Hepatocyte (in vitro differentiated cells): ENCODE measurements at regions not wholly inside any gene's neighbourhood (a gene's known extent, or its start where the extent isn't known, plus 50 kb on each side); places are given as distances from the start of the nearest gene placed in this dataset.

Experiments used
- DNase-seq: peaks from one replicate; pipeline ENCODE4 v3.0.0-alpha.2; 2016; ENCODE audit warnings: low spot score
- H2AFZ ChIP-seq: fragments of 200-600 bp; sonication (generic); 2 replicates; pipeline ENCODE4 v1.6.0; 2016; ENCODE audit warnings: antibody characterized with exemption, mild to moderate bottlenecking
- H3K27ac ChIP-seq: fragments of 200-600 bp; sonication (generic); 2 replicates; pipeline ENCODE4 v1.5.1; 2016; ENCODE audit warnings: mild to moderate bottlenecking
- H3K27me3 ChIP-seq: fragments of 200-600 bp; sonication (generic); 2 replicates; pipeline ENCODE4 v1.6.1; 2016
- H3K36me3 ChIP-seq: fragments of 200-600 bp; sonication (generic); replicated peaks from 2 replicates; pipeline ENCODE4 v1.5.1; 2016; ENCODE audit warnings: low read depth; ENCODE audit not compliant: insufficient read depth
- H3K4me1 ChIP-seq: fragments of 200-600 bp; sonication (generic); 2 replicates; pipeline ENCODE4 v1.5.1; 2016; ENCODE audit warnings: mild to moderate bottlenecking, moderate library complexity; ENCODE audit not compliant: insufficient read depth
- H3K4me2 ChIP-seq: fragments of 200-600 bp; sonication (generic); 2 replicates; pipeline ENCODE4 v1.6.0; 2016
- H3K4me3 ChIP-seq: fragments of 200-600 bp; sonication (generic); 2 replicates; pipeline ENCODE4 v1.5.1; 2016; ENCODE audit warnings: mild to moderate bottlenecking
- H3K79me2 ChIP-seq: fragments of 200-600 bp; sonication (generic); 2 replicates; pipeline ENCODE4 v1.6.0; 2017; ENCODE audit warnings: mild to moderate bottlenecking
- H3K9me2 ChIP-seq: fragments of 200-600 bp; sonication (generic); replicated peaks from 2 replicates; pipeline ENCODE4 v1.6.0; 2017; ENCODE audit warnings: mild to moderate bottlenecking; ENCODE audit not compliant: insufficient read depth
- H3K9me3 ChIP-seq: fragments of 200-600 bp; sonication (generic); 2 replicates; pipeline ENCODE4 v1.5.1; 2016; ENCODE audit warnings: low read depth, mild to moderate bottlenecking
- H4K20me1 ChIP-seq: fragments of 200-600 bp; sonication (generic); 2 replicates; pipeline ENCODE4 v1.6.0; 2016; ENCODE audit warnings: mild to moderate bottlenecking; ENCODE audit not compliant: insufficient read depth, poor library complexity, severe bottlenecking
- EZH2 ChIP-seq: fragments of 200-600 bp; sonication (generic); IDR thresholded peaks from 2 replicates; pipeline ENCODE4 v1.6.1; 2016; ENCODE audit warnings: antibody characterized with exemption, mild to moderate bottlenecking, borderline replicate concordance
- EZH2phosphoT487 ChIP-seq: fragments of 200-600 bp; sonication (generic); IDR thresholded peaks from one replicate; pipeline ENCODE4 v1.6.1; 2018; ENCODE audit warnings: antibody characterized with exemption, mild to moderate bottlenecking, low read depth, moderate library complexity; ENCODE audit not compliant: unreplicated experiment, severe bottlenecking
- WGBS: methylation state at CpG from one replicate; pipeline ENCODE4 v1.1.6; 2016; ENCODE audit warnings: low lambda C conversion rate; ENCODE audit errors: missing lambda C conversion rate; 5-methylcytosine and 5-hydroxymethylcytosine counted together
- TF ChIP-seq, protein P1 (sequence below): fragments of 200-600 bp; sonication (generic); IDR thresholded peaks from 2 replicates; pipeline ENCODE4 v1.5.1; 2016; ENCODE audit warnings: antibody characterized with exemption, mild to moderate bottlenecking; ENCODE audit not compliant: poor library complexity

DNA sequence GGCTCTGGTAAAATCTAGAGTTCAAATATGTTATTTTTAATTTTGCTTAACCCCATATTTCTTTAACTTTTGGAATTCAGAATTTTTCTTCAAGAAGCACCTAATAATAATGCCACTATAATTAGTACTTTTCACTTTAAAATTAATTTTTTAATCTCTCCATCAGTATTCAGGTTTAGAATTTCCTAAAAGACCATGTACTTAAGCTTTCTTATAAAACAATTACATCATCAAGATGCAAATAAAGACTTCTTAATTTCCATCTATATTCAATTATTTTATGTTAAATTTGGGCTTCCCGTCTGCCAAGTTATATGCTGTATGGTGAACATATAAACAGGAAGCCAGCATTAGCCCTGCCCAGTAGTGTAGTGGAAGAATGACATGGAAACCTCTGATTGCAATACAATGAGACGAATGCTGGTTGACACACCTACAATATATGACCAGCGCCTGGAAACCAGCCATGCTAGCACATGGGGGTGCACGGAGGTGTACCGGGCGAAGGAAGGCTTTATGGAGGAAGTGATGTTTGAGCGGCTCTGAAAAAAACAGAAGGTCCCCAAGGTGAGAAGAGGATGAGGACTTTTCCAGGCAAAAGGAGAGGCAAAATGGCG, 82.2 kb downstream of the LLPH start:
- Histone ChIP-seq H4K20me1 (no peaks in the 10 kb centered on the region), H3K9me3 (no peaks in the 10 kb centered on the region), H3K36me3 (no peaks in the 10 kb centered on the region), H2AFZ (no peak overlapping the region), H3K27me3 (no peaks in the 10 kb centered on the region), H3K4me3 (no peak overlapping the region), H3K4me1 (peaks cover 7% of the 10 kb centered on the region), H3K9me2 (no peaks in the 10 kb centered on the region), H3K79me2 (no peaks in the 10 kb centered on the region), H3K27ac (no peak overlapping the region), H3K4me2 (no peak overlapping the region)
- no peak for TF ChIP-seq EZH2
- TF ChIP-seq EZH2phosphoT487 = no peak
- TF ChIP-seq, protein P1, sequence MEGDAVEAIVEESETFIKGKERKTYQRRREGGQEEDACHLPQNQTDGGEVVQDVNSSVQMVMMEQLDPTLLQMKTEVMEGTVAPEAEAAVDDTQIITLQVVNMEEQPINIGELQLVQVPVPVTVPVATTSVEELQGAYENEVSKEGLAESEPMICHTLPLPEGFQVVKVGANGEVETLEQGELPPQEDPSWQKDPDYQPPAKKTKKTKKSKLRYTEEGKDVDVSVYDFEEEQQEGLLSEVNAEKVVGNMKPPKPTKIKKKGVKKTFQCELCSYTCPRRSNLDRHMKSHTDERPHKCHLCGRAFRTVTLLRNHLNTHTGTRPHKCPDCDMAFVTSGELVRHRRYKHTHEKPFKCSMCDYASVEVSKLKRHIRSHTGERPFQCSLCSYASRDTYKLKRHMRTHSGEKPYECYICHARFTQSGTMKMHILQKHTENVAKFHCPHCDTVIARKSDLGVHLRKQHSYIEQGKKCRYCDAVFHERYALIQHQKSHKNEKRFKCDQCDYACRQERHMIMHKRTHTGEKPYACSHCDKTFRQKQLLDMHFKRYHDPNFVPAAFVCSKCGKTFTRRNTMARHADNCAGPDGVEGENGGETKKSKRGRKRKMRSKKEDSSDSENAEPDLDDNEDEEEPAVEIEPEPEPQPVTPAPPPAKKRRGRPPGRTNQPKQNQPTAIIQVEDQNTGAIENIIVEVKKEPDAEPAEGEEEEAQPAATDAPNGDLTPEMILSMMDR = no peak
- WGBS = 91% methylated on average over 8 of the region's 8 CpGs
- DNase-seq = no peak

DNA sequence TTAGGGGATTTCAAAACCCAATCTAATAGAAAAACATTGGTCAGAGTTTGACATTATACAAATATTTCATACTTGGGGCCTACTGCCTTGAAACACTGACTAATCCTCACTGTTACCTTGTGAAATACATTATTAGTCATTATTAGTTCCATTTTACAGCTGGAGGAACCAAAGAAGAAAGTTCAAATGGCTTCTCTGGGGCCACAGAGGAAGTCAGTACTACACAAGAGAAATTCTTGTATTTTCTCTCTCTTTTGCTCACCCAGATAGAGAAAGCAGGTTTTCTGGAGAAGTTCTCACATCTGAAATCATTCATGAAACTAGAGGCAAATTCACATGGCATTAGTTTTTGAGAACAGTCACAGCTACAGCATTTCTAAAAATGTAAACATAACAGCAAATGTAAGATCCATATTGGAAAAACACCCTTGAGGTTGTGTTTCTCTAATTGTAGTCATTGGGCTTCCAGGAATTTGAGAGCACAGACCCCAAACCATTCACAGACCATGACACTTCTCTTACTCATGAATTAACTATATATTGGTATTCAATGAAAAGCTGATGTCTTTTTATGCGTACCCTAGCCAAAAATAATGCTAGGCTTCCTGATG, 83.0 kb downstream of the LLPH start:
- no peaks in the 10 kb centered on the region for H3K9me3 ChIP-seq
- no peaks in the 10 kb centered on the region for H3K79me2 ChIP-seq
- H3K4me2 ChIP-seq = no peak overlapping the region
- no peak overlapping the region for H3K4me3 ChIP-seq
- DNase-seq = no peak
- H3K27ac ChIP-seq = no peak overlapping the region
- no peaks in the 10 kb centered on the region for H3K27me3 ChIP-seq
- H3K4me1 ChIP-seq = peaks cover 7% of the 10 kb centered on the region
- no peak for TF ChIP-seq EZH2phosphoT487
- no peak for TF ChIP-seq EZH2
- TF ChIP-seq, protein P1 = no peak
- WGBS = 100% methylated on average over 1 of the region's 1 CpG
- no peaks in the 10 kb centered on the region for H4K20me1 ChIP-seq
- H3K9me2 ChIP-seq = no peaks in the 10 kb centered on the region
- H2AFZ ChIP-seq = no peak overlapping the region
- H3K36me3 ChIP-seq = no peaks in the 10 kb centered on the region

DNA sequence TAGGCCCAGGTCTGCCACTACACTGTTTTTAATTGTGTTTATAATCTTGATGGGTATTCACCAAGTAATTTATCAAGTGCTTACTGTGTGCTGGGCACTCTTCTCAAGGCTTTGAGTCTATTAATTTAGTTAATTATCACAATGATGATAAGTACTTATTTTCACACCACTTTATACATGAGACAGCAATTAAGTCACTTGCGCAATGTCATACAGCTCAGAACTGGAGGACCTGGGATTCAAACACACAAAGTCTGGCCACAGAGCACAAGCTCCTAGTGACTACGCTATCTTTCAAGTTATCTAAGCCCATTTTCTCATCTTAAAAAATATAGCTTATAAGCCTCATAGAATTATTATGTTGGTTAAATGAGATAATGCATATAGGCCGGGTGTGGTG, 85.0 kb downstream of the LLPH start:
- Histone ChIP-seq H3K4me2 (no peak overlapping the region), H3K79me2 (no peaks in the 10 kb centered on the region), H4K20me1 (no peaks in the 10 kb centered on the region), H2AFZ (no peak overlapping the region), H3K4me1 (peaks cover 6% of the 10 kb centered on the region), H3K9me2 (no peaks in the 10 kb centered on the region), H3K9me3 (no peaks in the 10 kb centered on the region), H3K27me3 (no peaks in the 10 kb centered on the region), H3K27ac (no peak overlapping the region), H3K4me3 (no peak overlapping the region), H3K36me3 (no peaks in the 10 kb centered on the region)
- no peak for TF ChIP-seq EZH2phosphoT487
- TF ChIP-seq EZH2 = no peak
- TF ChIP-seq, protein P1 = no peak
- no peak for DNase-seq
- 97% methylated on average over 3 of the region's 3 CpGs for WGBS
